NOMO-1 treated with DMSO at 0.1 percent for 48 hours (cell line): ENCODE measurements at regions not wholly inside any gene's neighbourhood (a gene's known extent, or its start where the extent isn't known, plus 50 kb on each side); places are given as distances from the start of the nearest gene placed in this dataset.
"Not testable (repeated sequence)": the region's sequence is repeated elsewhere in the genome, so short reads cannot be mapped to it uniquely, and the experiment has no call there.

Experiments used
- DNase-seq: peaks from one replicate; lab custom pipeline; 2025; ENCODE audit not compliant: unreplicated experiment; lab: John Stamatoyannopoulos, UW

DNA sequence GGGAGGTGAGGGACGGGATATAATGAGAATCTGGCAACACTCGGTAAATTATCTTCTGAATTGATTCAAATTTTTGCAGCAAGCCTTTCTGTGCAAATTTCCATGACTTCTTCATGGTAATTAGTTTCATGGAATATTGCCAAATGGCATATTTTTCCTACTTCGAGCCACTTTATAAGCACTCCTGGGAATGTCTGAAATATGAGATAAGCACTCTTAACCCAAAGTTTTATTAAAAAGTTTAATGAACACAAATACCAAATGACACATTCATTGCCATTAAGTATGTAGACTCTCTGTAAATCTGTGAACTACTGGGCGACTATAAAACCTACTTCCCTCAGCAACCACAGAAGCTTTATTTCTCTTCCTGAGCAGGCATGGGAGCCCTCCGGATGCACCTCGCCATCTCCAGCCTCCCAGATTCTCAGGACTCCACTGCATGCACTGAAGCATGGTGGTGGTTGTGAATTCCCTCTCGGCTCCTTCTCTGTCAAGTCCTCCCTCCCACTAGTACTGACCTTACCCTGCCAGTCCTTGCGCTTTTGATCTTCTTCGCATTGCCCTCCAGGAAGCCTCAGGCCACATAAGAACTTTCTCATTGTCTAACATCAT lies 154.4 kb upstream of the RPL34 start:
- DNase-seq = no peak

DNA sequence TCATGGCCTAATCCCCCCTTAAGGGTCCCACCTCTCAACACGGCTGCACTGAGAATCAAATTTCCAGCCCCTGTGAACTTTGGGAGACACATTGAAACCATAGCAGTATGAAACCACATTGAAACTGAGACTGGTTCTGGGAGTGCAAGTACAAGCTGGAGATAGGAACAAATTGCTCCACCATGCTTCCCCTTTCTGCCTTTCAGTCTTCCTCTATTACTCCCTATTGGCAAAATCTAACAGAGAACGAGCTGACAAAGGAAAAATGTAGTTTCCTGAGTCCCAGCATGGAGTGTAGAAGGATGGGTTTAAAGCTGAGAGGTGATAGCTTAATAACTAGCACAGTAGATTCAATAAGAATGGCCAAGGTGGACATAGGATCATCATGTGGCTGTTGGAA lies 161.7 kb upstream of the RPL34 start:
- peak; percentile 21 for DNase-seq

DNA sequence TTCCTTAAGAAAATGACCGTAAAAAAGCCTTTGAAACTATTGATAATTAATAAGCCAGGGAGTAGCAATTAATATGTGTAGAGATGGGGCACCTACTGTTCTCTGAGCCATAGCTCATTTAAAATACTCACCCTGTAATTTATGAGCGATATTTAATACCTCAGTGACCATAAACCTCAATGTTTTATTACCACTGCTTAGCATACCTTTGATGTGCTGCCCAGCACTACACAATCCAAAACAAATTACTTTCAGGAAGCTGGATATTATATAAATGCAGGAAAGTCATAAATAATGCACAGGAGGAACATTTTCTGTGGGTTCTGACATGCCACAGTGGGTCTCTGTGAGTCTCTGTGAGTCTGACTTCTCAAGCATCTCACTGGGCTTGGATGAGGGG lies 166.1 kb upstream of the RPL34 start:
- no peak for DNase-seq

DNA sequence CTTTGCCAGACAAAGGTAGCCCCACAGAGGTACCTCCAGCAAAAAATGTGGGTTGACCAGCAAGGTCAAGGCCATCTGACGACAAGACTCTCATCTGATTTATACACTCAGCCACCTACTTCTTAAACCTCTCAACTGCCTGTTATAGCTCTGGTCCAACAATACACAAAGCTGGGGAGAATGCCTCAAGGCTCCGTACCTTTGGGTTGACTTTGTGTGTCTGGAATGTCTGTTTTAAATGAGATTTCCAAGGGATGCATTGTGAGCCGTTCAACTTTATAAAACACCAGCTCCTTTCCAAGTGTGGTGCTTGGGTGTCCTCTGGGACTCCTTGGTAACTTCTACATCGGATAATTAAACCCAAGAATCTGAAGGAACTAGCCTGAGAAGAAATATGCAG lies 167.0 kb upstream of the RPL34 start:
- DNase-seq = no peak

DNA sequence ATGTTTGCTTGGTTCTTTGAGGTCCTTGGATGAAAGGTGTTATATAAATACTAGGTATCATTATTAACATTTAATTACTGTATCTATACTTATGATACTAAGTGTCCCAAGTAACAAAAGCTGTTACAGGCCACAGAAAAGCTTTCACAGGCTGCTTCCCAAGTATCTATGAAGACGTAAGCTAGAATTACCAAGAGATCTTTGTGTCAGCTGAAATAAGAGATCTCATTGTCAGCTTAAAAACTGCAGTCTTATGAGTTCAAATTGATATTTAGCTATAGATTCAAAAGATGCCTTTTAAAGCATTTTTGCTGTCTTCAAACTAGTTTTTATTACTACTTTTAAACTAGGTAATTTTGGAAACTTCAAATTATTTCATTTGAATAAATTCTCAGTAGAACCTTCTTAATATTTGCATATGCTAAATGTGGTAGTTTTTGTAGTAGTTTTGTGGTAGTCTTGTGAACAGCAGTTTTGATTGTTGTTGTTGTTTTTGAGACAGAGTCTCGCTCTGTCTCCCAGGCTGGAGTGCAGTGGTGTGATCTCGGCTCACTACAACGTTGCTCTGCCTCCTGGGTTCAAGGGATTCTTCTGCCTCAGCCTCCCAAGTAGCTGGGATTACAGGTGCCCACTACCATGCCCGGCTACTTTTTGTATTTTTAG lies 170.0 kb upstream of the RPL34 start:
- DNase-seq = no peak

DNA sequence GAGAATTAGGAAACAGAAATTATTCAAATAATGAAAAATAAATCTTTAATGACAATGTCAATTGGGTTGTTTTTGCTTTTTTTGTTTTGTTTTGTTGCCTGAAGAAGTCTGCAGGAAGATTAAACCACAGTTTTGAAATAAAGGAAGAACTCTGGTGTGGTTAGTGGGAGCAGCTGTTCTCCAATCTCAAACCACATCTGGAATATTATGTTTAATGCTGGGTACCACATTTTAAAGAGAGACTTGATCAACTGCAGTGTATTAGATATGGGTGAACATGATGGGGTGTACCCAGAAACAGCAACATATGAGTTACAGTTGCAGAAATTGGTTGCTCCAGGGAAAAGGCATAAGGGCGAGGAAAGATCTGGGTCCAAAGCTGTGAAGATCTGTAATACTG lies 171.2 kb upstream of the RPL34 start:
- no peak for DNase-seq

DNA sequence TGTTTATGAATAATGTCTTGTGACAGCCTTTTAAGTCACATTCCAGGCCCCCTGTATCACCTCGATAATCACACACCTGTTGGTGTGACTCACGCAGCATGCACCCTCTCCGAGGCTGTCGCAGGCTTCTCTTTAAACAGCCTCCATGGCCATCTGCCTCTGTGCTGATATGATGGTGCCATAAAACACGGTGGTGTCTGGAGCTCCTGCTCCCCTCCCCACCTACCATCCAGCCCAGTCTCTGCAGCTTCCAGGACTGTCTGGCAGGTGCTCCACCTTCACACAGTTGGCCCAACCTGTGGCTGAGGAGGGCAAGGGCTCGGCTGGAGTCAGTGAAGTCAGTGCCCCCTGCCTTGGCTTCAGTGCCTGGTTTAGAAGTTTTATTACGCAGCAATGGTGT lies 173.8 kb upstream of the RPL34 start:
- no peak for DNase-seq

DNA sequence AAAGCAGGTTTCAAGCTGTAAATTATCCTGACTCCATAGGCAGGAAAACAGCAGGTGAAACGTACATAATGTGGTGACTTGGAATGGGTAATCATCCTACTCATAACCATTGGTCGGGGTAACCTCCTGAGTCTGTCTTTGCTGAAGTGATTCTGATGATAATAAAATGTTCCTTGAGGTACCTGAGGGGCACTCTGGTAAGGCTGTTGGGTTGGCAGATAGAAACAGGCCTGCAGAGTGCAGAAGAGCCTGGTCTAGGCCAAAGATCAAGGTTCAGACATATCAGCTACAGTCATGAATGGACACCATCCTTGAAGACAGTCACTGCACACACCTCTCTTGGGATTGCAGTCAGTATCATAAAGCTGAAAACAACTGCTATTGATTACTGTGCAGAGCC lies 174.7 kb upstream of the RPL34 start:
- no peak for DNase-seq

DNA sequence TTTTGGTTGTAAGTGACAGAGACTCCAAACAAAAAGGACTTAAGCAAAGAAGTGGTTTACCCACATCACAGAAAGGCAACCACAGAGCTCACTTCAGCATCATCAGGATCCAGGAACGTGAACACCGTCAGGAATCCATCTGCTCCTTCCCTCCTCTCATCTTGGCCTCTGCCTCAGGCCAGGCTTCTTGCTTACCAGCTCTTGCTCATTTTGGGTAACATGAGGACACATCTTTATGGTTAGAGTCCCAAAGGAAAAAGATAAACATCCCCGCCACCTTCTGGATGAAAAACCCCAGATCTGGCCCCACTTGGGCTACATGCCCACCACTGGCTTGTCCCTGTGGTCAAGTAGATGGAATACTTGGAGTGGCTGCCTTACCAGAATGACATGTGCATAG lies 176.8 kb upstream of the RPL34 start:
- DNase-seq = no peak

DNA sequence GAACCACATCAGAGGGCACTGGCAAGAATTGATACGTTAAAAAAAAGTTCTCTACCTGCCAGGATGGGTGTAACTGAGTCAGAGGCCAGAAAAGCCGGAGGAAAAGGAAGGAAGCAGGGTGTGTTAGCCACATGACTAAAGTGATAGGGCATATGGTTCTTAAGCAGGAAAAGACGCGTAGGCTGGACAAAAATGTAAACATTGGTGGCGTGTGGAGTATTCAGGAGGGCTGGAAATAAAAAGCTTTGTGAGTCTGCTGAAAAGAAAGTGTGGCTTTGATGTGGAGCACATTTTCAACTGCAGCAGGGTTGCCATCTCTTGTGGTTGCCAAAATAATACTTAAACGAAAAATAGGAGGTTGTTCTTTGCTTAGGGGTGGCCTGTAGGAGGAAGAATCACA lies 186.5 kb upstream of the RPL34 start:
- no peak for DNase-seq

DNA sequence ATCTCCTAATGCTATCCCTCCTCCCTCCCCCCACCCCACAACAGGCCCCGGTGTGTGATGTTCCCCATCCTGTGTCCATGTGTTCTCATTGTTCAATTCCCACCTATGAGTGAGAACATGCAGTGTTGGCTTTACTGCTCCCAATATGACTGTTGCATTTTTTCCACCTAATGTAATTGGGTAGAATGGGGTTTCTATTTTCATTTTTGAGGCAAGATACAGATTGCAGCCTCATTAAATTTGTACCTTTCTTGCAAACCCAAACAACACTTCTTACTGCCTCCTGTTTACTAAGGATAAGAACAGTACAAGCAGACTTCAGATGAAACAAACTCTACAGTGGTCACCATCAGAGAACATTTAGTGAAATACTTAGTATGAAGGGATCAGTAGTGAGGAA lies 187.0 kb upstream of the RPL34 start:
- DNase-seq = not testable (repeated sequence)

DNA sequence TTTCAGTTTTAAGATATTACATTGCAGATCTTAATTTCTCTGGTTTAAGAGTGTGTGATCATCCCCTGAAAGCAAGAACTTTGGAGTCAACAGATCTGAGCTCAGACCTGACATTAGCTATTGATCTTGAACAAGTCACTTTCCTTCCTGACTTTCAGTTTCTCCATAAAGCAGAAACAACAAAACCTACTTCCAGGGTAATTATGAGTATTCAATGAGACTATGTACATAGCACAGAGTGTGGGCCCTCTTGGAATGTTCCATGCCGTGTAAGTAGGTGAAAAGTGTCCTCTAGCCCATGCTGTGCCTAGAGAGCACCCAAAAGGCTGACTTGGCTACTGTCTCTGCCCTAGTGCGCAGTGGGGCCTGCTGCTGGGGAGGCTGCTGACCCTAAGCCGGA lies 188.0 kb upstream of the RPL34 start:
- DNase-seq = no peak

DNA sequence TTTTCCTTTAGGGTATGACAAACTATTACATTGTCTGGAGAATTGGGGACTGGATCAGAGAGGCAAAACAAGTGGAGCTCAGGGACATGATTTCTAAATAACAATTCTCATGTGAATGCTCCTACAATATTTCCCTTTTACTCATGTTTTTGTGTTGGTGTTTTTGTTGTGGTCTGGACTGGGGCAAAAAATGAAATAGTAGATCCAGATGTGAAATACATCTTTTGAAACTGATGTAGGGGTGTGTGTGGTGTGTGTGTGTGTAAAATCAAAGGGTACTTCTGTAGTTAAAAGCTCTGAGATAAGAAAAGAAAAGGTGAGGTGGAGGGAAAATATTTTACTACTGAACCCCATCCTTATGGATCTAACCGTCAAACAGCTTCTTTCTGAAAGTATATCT lies 188.4 kb upstream of the RPL34 start:
- no peak for DNase-seq

DNA sequence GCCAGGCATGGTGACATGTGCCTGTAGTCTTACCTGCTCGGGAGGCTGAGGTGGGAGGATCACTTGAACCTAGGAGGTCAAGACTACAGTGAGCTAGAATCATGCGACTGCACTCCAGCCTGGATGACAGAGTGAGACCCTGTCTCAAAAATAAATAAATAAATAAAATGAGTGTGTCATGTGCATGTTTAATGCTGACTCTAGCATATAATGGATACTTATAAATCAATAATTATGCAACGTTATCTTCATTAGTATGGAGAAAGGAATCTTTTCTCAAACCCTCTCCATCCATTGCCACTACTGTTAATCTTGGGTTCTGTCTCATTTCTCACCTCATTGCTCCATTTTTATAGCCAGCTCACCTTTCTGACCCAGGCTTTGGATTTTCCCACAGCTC lies 189.5 kb upstream of the RPL34 start:
- no peak for DNase-seq

DNA sequence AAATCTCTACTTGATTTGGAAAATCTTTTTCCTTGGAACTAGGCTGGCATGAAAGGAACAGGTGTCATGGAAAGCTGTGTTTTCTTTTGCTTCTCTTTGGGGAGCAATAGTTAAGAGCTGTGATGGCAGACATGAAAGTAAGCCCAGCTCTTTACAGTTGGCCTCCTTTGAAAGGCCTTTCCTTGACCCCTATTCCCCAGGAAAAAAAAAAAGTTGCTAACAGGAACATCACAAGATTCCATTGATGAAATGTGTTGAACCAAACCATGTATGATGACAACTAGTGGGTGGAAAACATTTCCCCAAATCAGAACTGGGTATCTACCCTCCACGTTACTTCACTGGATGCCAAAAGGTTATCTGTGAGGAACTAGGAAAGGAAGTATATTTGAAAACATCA lies 190.7 kb upstream of the RPL34 start:
- no peak for DNase-seq

DNA sequence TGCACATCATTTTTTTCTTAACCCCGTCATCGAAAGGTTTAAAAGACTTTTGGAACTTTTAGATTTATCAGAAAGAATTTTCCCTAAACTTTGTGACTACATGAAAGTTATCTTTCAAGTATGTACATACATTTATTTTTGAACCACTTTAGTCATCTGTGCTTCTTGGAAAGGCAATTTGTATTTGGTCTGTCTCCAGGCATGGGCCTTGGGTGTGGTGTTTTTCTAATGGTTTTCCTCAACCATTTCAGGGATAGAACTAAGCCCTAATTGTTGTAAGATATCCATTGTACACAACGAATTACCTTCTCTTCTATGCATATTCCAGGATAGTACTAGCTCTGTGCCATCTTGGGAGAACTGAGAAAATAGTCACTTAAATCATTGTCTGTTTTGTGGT lies 191.5 kb upstream of the RPL34 start:
- no peak for DNase-seq

DNA sequence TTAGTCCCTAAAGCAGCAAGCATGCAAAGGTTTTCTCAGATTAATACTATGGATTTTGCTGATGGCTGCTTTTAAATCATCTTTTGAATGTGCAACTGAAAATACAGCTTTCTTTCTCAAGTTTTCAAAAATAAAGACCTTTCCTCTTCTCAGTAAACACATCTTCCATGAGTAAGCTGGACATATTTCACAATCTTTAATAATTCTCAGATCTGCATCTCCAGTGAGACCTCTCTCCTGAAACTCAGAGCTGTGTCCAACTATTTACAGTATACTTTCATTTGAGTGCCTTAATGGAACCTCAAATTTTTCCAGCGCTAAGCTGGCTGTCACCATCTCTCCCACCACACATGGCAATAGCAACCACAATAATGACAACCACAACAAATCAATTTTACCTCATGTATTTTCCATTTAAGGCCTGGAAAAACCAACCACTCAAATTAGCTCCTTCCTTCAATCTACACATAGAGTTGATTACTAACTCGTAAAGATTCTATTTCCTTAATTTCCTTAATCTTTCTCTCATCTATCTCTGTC lies 192.4 kb upstream of the RPL34 start:
- no peak for DNase-seq

DNA sequence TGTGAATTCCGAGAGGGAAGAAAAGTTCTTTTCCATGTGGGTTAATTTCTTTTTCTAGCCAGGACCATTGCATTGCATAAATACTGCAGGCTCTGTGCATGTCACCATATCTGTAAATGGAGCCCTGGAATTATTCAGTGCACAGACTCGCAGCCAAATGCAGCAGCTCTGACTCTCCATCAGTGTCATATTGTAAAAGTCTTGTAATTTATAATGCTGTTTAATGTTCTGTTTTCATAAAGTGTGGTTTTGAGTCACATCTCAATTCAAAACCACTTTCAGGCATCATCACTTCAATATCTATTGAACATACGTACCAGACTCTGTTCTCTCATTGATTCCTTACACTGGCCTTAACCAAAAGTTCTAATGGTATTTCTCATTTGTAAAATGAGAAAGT lies 193.9 kb upstream of the RPL34 start:
- DNase-seq = no peak

DNA sequence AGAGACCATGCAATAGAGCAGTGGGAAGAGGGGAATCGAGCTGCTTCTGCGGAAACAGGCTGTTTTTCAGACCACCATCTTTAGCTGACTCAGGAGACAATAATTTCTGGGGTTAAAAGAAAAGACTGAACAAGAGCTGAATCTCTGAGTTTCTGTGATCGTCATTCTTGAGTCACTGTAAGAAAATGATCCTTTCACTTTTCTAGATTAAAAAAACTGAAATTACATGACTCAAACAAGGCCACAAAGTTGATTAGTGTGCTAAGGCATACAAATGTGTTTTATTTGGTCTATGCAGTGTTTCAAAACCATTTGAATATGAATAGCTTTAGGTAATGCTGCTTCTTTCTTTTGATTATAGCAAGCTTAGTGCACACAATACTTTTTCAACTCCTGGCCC lies 194.4 kb upstream of the RPL34 start:
- no peak for DNase-seq

DNA sequence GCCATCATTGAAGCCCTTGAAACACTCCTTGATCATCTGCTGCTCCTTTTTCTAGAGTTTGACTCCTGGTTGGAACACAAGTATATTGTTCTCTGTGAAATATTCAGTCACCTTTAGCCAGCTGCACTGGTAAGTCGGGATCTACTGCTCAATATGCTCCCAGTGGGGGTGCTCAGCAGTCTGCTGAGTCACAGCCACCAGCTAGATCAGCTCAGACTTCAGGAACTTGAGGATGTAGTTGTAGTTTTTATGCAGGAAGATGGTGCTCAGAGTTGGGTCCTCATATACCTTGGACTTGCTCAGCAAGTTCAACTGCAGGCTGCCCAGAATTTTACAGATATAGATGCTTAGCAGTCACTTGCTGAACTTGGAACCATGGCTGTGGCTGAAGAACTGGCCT lies 202.5 kb upstream of the RPL34 start:
- no peak for DNase-seq

DNA sequence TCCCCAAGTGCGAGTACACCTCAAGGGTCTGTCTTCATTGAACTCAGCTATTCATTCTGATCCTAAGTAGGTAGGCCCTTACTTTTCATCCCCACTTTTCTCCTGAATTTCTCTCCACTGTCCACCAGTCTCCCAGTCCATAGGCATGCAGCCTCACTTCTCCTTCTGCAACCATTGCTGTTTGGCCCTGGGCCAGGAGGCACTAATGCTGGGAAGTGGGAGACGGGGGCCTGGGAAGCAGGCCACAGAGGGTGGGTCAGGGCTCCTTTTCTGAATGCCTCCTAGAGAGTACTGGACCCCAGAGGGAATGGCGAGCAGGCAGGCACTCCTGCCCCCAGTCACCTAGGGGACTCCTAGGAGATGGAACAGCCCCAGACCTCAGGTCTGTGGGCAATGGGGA lies 203.5 kb upstream of the RPL34 start:
- DNase-seq = no peak

DNA sequence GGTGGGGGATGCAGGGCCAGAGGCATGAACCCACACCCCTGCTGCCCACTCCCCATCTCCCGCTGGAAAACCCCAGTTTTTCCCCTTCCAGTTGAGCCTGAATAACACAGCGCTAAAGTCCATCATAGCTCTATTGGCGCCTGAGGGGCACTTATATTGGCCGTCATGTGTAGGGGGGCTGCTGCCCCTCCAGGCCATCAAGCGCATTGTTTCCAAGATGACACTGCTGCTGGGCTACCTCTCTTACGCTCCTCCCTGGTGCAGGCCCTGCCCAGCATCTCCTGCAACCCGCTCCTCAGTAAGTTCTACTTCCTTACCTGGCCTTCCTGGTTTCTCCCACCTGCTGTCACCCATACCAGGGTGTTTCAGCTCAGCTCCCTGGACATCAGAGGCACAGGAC lies 205.0 kb upstream of the RPL34 start:
- no peak for DNase-seq

DNA sequence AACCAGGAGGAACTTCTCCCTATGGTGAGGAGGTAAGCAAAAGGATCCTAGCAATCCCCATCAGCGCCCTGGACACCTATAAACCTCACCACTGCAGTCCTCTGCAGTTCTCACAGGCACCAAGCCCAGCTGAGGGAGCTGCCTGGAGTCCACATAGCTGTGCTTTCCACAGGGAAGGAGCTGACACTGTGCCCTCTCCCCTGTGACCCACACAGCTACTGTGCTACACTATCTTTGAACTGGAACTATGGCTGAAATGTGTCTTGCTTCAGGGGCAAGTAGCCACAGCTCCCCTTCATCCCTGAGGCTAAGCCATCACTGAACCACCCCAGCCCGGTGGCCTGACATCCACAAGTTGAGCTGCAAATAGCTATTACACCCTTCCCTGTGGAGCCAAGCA lies 208.5 kb upstream of the RPL34 start:
- DNase-seq = no peak
